ENCODE measurements at regions not wholly inside any gene's neighbourhood (a gene's known extent, or its start where the extent isn't known, plus 50 kb on each side); places are given as distances from the start of the nearest gene placed in this dataset.

- Histone ChIP-seq H3K14ac (ENCODE audit: insufficient read length) (no peak overlapping the region), H2BK120ac (replicated peaks; ENCODE audit: low read depth, low read length) (no peak overlapping the region), H3K23me2 (ENCODE audit: low read depth, low read length) (no peaks in the 10 kb centered on the region), H2AFZ (ENCODE audit: low read length) (no peak overlapping the region), H3K27me3 (replicated peaks in 1 of 4; ENCODE audit: control insufficient read depth in 3 of 4, extremely low read depth in 1 of 4, insufficient read depth in 3 of 4, low read length in 3 of 4) (no peaks in the 10 kb centered on the region), H3K4ac (replicated peaks; ENCODE audit: insufficient read length, low read depth, low read length) (no peak overlapping the region), H3K4me1 (replicated peaks in 1 of 4; ENCODE audit: control insufficient read depth in 3 of 4, insufficient read depth in 4 of 4, low read length in 3 of 4) (peaks cover 0 to 10% (median 1%) of the 10 kb centered on the region in 4 experiments; a peak in 3 of 7 replicates), H4K8ac (ENCODE audit: extremely low read depth, insufficient read depth, low read length) (no peak overlapping the region), H3K9me3 (ENCODE audit: insufficient read depth in 2 of 2, low read depth in 1 of 2, low read length in 1 of 2) (no peaks in the 10 kb centered on the region; a peak in 2 of 4 replicates), H2BK5ac (ENCODE audit: low read depth, low read length) (no peak overlapping the region), H2BK12ac (ENCODE audit: low read depth, low read length) (no peak overlapping the region), H3K18ac (ENCODE audit: extremely low read depth, low read length) (no peak overlapping the region), H3K9ac (replicated peaks in 1 of 4; ENCODE audit: extremely low read depth in 1 of 4, low read depth in 3 of 4, low read length in 3 of 4) (no peak overlapping the region), H4K20me1 (replicated peaks in 1 of 2; ENCODE audit: control insufficient read depth in 1 of 2, insufficient read depth in 2 of 2, low read length in 2 of 2) (no peaks in the 10 kb centered on the region), H3K79me1 (ENCODE audit: low read depth, low read length) (no peaks in the 10 kb centered on the region), H3K56ac (replicated peaks; ENCODE audit: insufficient read length, low read depth, low read length) (no peak overlapping the region), H2AK5ac (ENCODE audit: low read depth, low read length) (no peak overlapping the region), H3K4me2 (ENCODE audit: insufficient read depth in 1 of 2, low read depth in 2 of 2, low read length in 2 of 2) (no peak overlapping the region), H4K5ac (ENCODE audit: insufficient read length, low read depth, low read length) (no peak overlapping the region), H3K36me3 (ENCODE audit: control insufficient read depth in 2 of 4, insufficient read depth in 4 of 4, low read length in 3 of 4) (no peaks in the 10 kb centered on the region), H3K4me3 (ENCODE audit: extremely low read depth in 1 of 4, insufficient read depth in 2 of 4, low read depth in 3 of 4, low read length in 4 of 4) (no peak overlapping the region), H3K27ac (ENCODE audit: low read depth, low read length) (no peak overlapping the region), H4K91ac (replicated peaks; ENCODE audit: insufficient read length, low read length) (no peak overlapping the region), H3K79me2 (ENCODE audit: control insufficient read depth in 1 of 2, insufficient read depth in 2 of 2, low read length in 2 of 2) (no peaks in the 10 kb centered on the region), H2BK15ac (ENCODE audit: low read length) (no peak overlapping the region), H3K23ac (ENCODE audit: insufficient read length) (no peak overlapping the region), H2BK20ac (ENCODE audit: low read length) (no peak overlapping the region)
- DNase-seq (ENCODE audit: low read depth in 1 of 2, low spot score in 2 of 2) (no peak), FAIRE-seq (no peak)
- POLR2A ChIA-PET (ENCODE audit: partially characterized antibody) = no interaction called here
- CTCF ChIA-PET (ENCODE audit: partially characterized antibody) = no interaction called here
- WGBS, 2 experiments (ENCODE audit: extremely low coverage in 1 of 2, insufficient coverage in 1 of 2, insufficient read length in 1 of 2, insufficient replicate concordance in 2 of 2, low coverage in 1 of 2, low lambda C conversion rate in 2 of 2, missing lambda C conversion rate in 1 of 2) = 93% methylated on average over 3 of the region's 3 CpGs; no CpG with 5 or more reads in 1 of the 2 experiments
- TF ChIP-seq USF2 (IDR thresholded peaks at IDR 0.05; ENCODE audit: low read length) (no peak), EP300 (IDR thresholded peaks at IDR 0.05; ENCODE audit: borderline replicate concordance in 1 of 2, low read depth in 2 of 2, low read length in 2 of 2) (no peak), RNF2 (IDR thresholded peaks at IDR 0.05; ENCODE audit: borderline replicate concordance, low read depth, low read length, missing control alignments, poor library complexity, severe bottlenecking) (no peak), ATF2 (IDR thresholded peaks at IDR 0.05; ENCODE audit: low read length) (no peak), RBBP5 (IDR thresholded peaks at IDR 0.05; ENCODE audit: borderline replicate concordance, low read depth, low read length) (no peak), EGR1 (IDR thresholded peaks at IDR 0.05; ENCODE audit: borderline replicate concordance, low read depth, low read length) (no peak), CBX5 (IDR thresholded peaks at IDR 0.05; ENCODE audit: low read depth, low read length) (no peak), HDAC6 (IDR thresholded peaks at IDR 0.05; ENCODE audit: low read depth, low read length) (no peak), SIN3A (conservative IDR thresholded peaks at IDR 0.05 in 1 of 2, IDR thresholded peaks at IDR 0.05 in 1 of 2; ENCODE audit: low read depth in 1 of 2, low read length in 2 of 2) (no peak), POLR2AphosphoS5 (IDR thresholded peaks at IDR 0.05; ENCODE audit: low read depth, low read length) (no peak), TBP (IDR thresholded peaks at IDR 0.05; ENCODE audit: low read depth, low read length) (no peak)
Observed at GRCh38 chr3:116811754-116812153, 102.2 kb downstream of the TUSC7 start.
